ENCODE measurements at regions not wholly inside any gene's neighbourhood (a gene's known extent, or its start where the extent isn't known, plus 50 kb on each side); places are given as distances from the start of the nearest gene placed in this dataset.

- no peak overlapping the region for H2BK5ac ChIP-seq (ENCODE audit: insufficient read length, low read length)
- no peak overlapping the region for H3K27ac ChIP-seq (ENCODE audit: insufficient read length, low read depth, low read length)
Observed at GRCh38 chr9:81080185-81080584, 609.2 kb downstream of the TLE1 start.

More at GRCh38 chr9:81080185-81080584, 609.2 kb downstream of the TLE1 start:
- H2BK15ac ChIP-seq (ENCODE audit: low read depth, low read length): no peak overlapping the region
- no peaks in the 10 kb centered on the region for H3K23me2 ChIP-seq (ENCODE audit: insufficient read length, low read depth, low read length, poor library complexity, severe bottlenecking)
- no peak overlapping the region for H4K5ac ChIP-seq (ENCODE audit: insufficient read length, low read depth, low read length)
- no peak overlapping the region for H2BK20ac ChIP-seq (ENCODE audit: low read depth, low read length, poor library complexity, severe bottlenecking)
- H4K91ac ChIP-seq (ENCODE audit: insufficient read length, low read depth, low read length): no peak overlapping the region
- no peak overlapping the region for H3K56ac ChIP-seq (ENCODE audit: insufficient read length, low read depth, low read length)
- H3K4ac ChIP-seq (ENCODE audit: low read depth, low read length): no peak overlapping the region
- Mint-ChIP-seq H3K9me3 (no peaks in the 10 kb centered on the region), H3K4me1 (peaks cover 9 to 10% of the 10 kb centered on the region in 2 experiments), H3K27ac (no peak overlapping the region), H3K36me3 (ENCODE audit: insufficient read depth in 1 of 3, low read depth in 3 of 3) (no peaks in the 10 kb centered on the region), H3K27me3 (ENCODE audit: low read depth) (no peaks in the 10 kb centered on the region), H3K4me3 (no peak overlapping the region)
- H3K4me1 ChIP-seq (ENCODE audit: insufficient read depth, low read length): no peaks in the 10 kb centered on the region
- no peak overlapping the region for H3K9ac ChIP-seq (ENCODE audit: extremely low read depth, insufficient read length, low read length)
- TF ChIP-seq CTCF (conservative IDR thresholded peaks at IDR 0.05): no peak
- H3K18ac ChIP-seq (ENCODE audit: insufficient read length, low read depth, low read length): no peak overlapping the region
- no peak overlapping the region for H2BK120ac ChIP-seq (ENCODE audit: low read depth, low read length, poor library complexity, severe bottlenecking)
- H3K23ac ChIP-seq (ENCODE audit: insufficient read length, low read depth, low read length): no peak overlapping the region
- H2AFZ ChIP-seq (ENCODE audit: low read length): no peak overlapping the region
- H4K20me1 ChIP-seq (ENCODE audit: control insufficient read depth, insufficient read depth, insufficient read length): no peaks in the 10 kb centered on the region
- H2BK12ac ChIP-seq (ENCODE audit: insufficient read length, low read depth, low read length): no peak overlapping the region
- H3K9me3 ChIP-seq (ENCODE audit: control insufficient read depth, low read depth, low read length): no peaks in the 10 kb centered on the region
- H3T11ph ChIP-seq (ENCODE audit: low read length): no peak overlapping the region
- H3K4me2 ChIP-seq (ENCODE audit: insufficient read depth, insufficient read length, low read length): no peak overlapping the region
- H4K8ac ChIP-seq (replicated peaks; ENCODE audit: insufficient read length, low read depth, low read length): no peak overlapping the region
- DNase-seq: no peak
- no CpG with 5 or more reads among the region's 2 CpGs for WGBS (ENCODE audit: extremely low coverage, insufficient read length, low lambda C conversion rate)
- no peak overlapping the region for H2AK5ac ChIP-seq (ENCODE audit: insufficient read length, low read length)
- no peaks in the 10 kb centered on the region for H3K79me2 ChIP-seq (ENCODE audit: insufficient read depth, low read length)
- H3K79me1 ChIP-seq (ENCODE audit: insufficient read depth, low read depth, low read length, poor library complexity, severe bottlenecking): no peaks in the 10 kb centered on the region
- H3K27me3 ChIP-seq (ENCODE audit: insufficient read depth, low read length): no peaks in the 10 kb centered on the region
- H3K14ac ChIP-seq (ENCODE audit: insufficient read depth, low read length): no peak overlapping the region

Measured in H9 (cell line).